GM12874 (cell line): ENCODE measurements at regions not wholly inside any gene's neighbourhood (a gene's known extent, or its start where the extent isn't known, plus 50 kb on each side); places are given as distances from the start of the nearest gene placed in this dataset.

Experiments
- CTCF ChIP-seq: IDR thresholded peaks from 2 replicates; pipeline ENCODE4 v1.5.1; 2011; ENCODE audit warnings: low read depth, mild to moderate bottlenecking, control low read depth, low read length, moderate library complexity; ENCODE audit not compliant: insufficient read depth

DNA sequence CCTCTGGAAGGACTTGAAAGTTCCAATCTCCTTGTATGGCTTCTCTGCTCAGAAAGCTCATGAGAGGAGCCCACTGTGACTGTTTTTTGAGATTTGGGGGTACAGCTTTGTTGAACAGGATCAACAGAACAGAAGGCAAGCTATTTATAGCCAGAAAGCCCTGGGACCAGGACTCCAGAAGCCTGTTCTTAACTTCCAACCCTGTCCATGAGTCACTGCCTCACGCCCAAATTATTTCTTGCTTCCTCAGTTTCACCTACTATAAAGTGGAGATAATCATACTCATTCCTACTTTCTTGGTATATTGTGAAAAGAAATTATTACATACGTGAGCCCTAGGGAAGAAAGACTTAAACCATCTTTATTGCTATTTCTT, 100.9 kb upstream of the MARCKS start:
- no peak for TF ChIP-seq CTCF

DNA sequence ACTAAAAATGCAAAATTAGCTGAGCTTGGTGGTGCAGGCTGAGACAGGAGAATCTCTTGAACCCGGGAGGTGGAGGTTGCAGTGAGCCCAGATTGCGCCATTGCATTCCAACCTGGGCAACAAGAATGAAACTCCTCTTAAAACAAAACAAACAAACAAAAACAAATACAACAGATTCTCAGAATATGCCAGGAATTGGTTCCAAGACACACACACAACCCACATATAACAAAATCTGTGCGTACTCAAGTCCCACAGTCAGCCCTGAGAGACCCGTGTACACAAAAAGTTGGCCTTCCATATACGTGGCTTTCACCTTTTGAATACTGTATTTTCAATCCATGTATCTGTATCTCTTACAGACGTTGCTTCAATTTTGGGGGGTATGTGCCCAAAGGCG, 98.9 kb upstream of the MARCKS start:
- no peak for TF ChIP-seq CTCF

DNA sequence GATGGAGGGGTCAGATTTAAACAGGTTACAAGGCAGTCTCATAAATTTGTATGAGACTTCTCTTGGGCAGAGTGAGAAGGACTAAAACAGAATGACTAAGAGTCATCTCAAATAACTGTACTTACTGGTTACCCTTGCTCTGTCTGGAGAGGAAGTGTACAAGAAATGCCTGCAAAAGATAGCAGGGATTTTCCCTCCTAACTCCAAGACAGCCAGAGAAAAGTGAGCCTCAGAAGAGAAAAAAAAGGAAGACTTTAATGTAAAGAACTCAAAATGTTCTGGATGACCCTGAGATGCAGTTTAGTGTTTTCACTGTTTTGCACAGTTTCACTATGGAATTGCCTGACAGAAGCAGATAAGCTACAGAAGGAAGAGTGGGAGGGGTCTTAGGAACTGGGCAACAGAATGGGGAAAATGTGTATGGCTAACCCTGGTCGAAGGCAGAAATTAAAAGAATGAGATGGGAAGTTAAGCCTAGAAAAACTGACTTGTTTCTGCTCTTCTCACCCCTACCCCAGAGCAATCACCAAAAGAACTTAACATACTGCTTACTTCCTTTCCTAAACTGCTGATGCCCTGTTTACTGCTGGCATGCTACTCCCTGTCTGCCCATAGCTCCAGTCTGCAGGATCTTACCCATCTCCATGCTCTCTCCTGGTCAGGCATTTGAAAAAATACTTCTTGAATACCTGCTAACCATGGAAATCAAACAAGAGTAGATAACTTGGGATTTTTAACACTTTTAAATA, 98.1 kb upstream of the MARCKS start:
- no peak for TF ChIP-seq CTCF

DNA sequence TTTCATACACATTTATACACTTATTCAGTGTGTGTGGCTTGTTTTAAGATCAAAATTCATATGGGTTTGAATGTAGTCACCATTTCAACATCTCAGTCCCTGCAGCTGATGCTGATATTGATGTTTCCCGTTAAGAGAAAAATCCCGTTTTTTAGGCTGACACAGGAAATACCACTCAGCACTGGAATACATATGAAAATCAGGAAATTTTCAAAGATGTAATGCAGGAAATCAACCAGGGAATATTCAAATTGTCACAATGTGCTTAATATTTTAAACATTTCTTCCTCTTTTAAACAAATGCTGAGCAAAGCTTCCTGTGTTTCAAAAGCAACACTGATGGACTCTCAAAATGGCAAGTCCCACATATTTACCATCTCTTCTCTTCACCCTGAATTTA, 94.5 kb upstream of the MARCKS start:
- TF ChIP-seq CTCF: no peak

DNA sequence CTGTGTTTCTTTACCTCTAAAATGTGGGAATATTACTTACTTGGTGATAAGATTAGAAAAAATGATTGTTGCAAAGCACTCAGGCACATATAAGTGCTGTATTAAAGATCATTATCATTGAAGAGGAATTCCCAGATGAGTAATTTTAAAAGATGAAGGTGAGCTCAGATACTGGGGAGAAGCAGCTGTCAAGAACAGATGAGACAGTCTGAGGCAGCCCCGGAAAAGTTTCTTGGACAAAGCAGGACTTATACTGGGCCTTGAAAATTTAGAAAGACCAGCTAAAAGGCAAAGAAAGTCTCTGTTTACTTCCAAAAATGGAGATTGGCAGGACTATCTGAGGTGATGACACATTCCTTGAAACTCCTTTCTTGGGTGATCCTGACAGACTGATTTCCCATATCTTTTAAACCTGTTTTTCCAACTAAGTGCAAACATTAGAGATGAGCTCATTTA, 93.8 kb upstream of the MARCKS start:
- no peak for TF ChIP-seq CTCF

DNA sequence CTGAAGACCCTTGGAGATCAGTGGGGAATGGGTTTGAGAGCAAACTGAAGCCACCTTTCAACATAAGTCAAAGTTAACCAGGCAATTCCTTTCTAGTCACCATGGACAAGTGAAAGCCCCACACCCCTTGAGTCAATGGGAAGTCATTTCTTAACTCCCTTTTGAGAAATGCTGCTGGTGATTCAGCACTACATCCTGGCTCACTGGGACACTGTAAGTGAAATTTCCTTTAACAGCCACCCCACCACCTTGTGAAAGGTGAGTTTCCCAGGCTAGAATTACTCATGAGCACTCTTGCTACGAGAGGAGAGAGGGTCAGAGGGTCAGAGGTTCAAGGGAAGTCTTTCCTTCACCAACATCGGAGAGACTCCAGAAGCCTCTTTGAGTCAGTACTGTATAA, 93.3 kb upstream of the MARCKS start:
- no peak for TF ChIP-seq CTCF

GRCh38 chr6:113765909-113766308, 91.2 kb upstream of the MARCKS start:
- no peak for TF ChIP-seq CTCF
